CD4-positive, alpha-beta T cell (primary cell): ENCODE measurements at regions not wholly inside any gene's neighbourhood (a gene's known extent, or its start where the extent isn't known, plus 50 kb on each side); places are given as distances from the start of the nearest gene placed in this dataset.

ENCODE experiments used
- ATAC-seq: fragments of 200-7000 bp; cut with Tn5 transposase; one replicate; pipeline ENCODE4 v1.10.0; 2022; ENCODE audit warnings: mild to moderate bottlenecking; ENCODE audit not compliant: poor library complexity
- CTCF ChIA-PET: fragments of 350-600 bp; sonication (Branson Sonifier 250); formaldehyde crosslinking; loops from one replicate; lab custom pipeline; 2021; ENCODE audit warnings: antibody characterized with exemption, inconsistent platforms; lab: Charles Lee
- POLR2A ChIA-PET: fragments of 350-600 bp; sonication (Branson Sonifier 250); formaldehyde crosslinking; loops from one replicate; lab custom pipeline; 2021; ENCODE audit warnings: antibody characterized with exemption, inconsistent platforms; lab: Charles Lee
- DNase-seq, 14 experiments: peaks; one replicate each; pipeline ENCODE4 v3.0.0-alpha.2; 2013 to 2020; ENCODE audit warnings: mixed read lengths in 2 of 14
- H3K27ac ChIP-seq, 2 donors: one replicate each; pipeline versions ENCODE4 v1.5.1 to v1.7.0; 2013; ENCODE audit warnings: low read length in 2 of 2, low read depth in 1 of 2, mild to moderate bottlenecking in 1 of 2
- H3K27me3 ChIP-seq, 2 experiments: 1 replicate in 1 of 2; 2 replicates in 1 of 2; pipeline versions ENCODE4 v1.6.1 to v1.7.0; 2013; ENCODE audit warnings: low read length in 2 of 2, control low read depth in 1 of 2, mild to moderate bottlenecking in 1 of 2, moderate library complexity in 1 of 2; ENCODE audit not compliant: insufficient read depth in 2 of 2, control insufficient read depth in 1 of 2
- H3K36me3 ChIP-seq: one replicate; pipeline ENCODE4 v1.6.1; 2013; ENCODE audit warnings: low read length, control low read depth; ENCODE audit not compliant: insufficient read depth
- H3K4me1 ChIP-seq: one replicate; pipeline ENCODE4 v1.6.1; 2013; ENCODE audit warnings: low read length, control low read depth; ENCODE audit not compliant: insufficient read depth
- H3K4me3 ChIP-seq: one replicate; pipeline ENCODE4 v1.5.1; 2013; ENCODE audit warnings: mild to moderate bottlenecking, low read length, moderate library complexity
- H3K9me3 ChIP-seq, 2 experiments: 1 replicate in 1 of 2; 2 replicates in 1 of 2; pipeline versions ENCODE4 v1.6.1 to v1.7.0; 2013; ENCODE audit warnings: low read length in 2 of 2, mild to moderate bottlenecking in 2 of 2, control low read depth in 1 of 2, moderate library complexity in 1 of 2; ENCODE audit not compliant: control insufficient read depth in 1 of 2, insufficient read depth in 1 of 2
- H3K27ac Mint-ChIP-seq: one replicate; pipeline ENCODE4 v1.8.0; 2020; ENCODE audit warnings: mixed read lengths
- H3K27me3 Mint-ChIP-seq: one replicate; pipeline ENCODE4 v1.8.0; 2021; ENCODE audit warnings: mixed read lengths
- H3K36me3 Mint-ChIP-seq: one replicate; pipeline ENCODE4 v1.8.0; 2021; ENCODE audit warnings: low read depth, mixed read lengths
- H3K4me1 Mint-ChIP-seq: one replicate; pipeline ENCODE4 v1.8.0; 2021; ENCODE audit warnings: low read depth, mixed read lengths
- H3K4me3 Mint-ChIP-seq: one replicate; pipeline ENCODE4 v1.8.0; 2020; ENCODE audit warnings: mild to moderate bottlenecking, mixed read lengths
- H3K9me3 Mint-ChIP-seq: one replicate; pipeline ENCODE4 v1.8.0; 2020; ENCODE audit warnings: mixed read lengths
- intact Hi-C, 2 experiments: fragments of 100-400 bp; cut with DNase I in 1 of 2; cut with micrococcal nuclease in 1 of 2; formaldehyde crosslinking; loops; one replicate each; pipeline versions ENCODE4 v1.15.1 to v1.9.0; 2023 to 2025; cut with DNase I, micrococcal nuclease
- TF ChIP-seq, protein P1 (sequence below): fragments of 200-600 bp; IDR thresholded peaks from one replicate; pipeline ENCODE4 v1.8.0; 2022; ENCODE audit warnings: antibody characterized with exemption, mild to moderate bottlenecking

DNA sequence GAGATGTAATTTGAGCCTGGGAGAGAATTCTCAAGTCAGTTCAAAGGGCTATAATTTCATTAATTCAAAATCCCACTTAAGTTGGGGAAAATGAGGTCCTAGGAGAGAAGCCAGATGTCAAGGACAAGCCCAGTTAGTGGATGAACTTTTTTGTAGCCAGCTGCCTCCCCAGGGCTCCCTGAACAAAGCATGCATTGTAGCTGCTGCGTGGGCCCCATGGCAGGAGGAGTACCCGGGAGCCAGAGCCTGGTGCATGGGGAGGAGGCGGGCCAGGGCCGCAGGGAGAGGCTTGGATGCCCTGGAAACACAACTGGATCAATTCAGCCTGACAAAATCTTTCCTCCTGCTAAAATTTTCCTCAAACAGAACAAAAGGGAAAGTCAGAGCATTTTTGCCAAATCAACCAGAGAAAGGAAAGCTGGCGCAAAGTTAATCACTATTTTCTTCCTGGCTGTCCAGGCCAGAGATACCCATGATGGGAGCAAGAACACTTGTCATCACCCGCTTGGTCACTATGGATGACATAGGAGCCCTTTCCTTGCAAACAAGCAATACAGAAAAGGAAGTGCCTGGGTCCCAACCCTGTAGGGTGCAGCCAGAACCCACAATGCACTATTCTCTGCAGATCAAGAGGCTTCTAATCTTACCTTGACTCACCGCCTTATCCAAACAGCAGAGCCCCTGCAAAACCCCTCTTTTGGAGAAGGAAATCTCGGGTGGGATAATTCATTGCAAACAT lies 248.1 kb upstream of the RAB4A start:
- POLR2A ChIA-PET, result no interaction called here
- H3K36me3 Mint-ChIP-seq, result no peaks in the 10 kb centered on the region
- ATAC-seq (no peak), DNase-seq (no peak)
- Histone ChIP-seq H3K9me3 (no peaks in the 10 kb centered on the region), H3K36me3 (no peaks in the 10 kb centered on the region), H3K27me3 (no peaks in the 10 kb centered on the region), H3K27ac (no peak overlapping the region), H3K4me1 (peaks cover 15% of the 10 kb centered on the region), H3K4me3 (no peak overlapping the region)
- CTCF ChIA-PET, result no interaction called here
- H3K27me3 Mint-ChIP-seq, result no peaks in the 10 kb centered on the region
- H3K9me3 Mint-ChIP-seq, result no peaks in the 10 kb centered on the region
- H3K4me3 Mint-ChIP-seq, result no peak overlapping the region
- intact Hi-C loops, result loop anchor here in 1 of 2 experiments (5.0 kb wide), 1 partner anchor 50 kb away; no protein-coding TSS in a partner anchor
- H3K27ac Mint-ChIP-seq, result no peak overlapping the region
- TF ChIP-seq, protein P1, sequence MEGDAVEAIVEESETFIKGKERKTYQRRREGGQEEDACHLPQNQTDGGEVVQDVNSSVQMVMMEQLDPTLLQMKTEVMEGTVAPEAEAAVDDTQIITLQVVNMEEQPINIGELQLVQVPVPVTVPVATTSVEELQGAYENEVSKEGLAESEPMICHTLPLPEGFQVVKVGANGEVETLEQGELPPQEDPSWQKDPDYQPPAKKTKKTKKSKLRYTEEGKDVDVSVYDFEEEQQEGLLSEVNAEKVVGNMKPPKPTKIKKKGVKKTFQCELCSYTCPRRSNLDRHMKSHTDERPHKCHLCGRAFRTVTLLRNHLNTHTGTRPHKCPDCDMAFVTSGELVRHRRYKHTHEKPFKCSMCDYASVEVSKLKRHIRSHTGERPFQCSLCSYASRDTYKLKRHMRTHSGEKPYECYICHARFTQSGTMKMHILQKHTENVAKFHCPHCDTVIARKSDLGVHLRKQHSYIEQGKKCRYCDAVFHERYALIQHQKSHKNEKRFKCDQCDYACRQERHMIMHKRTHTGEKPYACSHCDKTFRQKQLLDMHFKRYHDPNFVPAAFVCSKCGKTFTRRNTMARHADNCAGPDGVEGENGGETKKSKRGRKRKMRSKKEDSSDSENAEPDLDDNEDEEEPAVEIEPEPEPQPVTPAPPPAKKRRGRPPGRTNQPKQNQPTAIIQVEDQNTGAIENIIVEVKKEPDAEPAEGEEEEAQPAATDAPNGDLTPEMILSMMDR, result no peak
- H3K4me1 Mint-ChIP-seq, result peaks cover 16% of the 10 kb centered on the region

DNA sequence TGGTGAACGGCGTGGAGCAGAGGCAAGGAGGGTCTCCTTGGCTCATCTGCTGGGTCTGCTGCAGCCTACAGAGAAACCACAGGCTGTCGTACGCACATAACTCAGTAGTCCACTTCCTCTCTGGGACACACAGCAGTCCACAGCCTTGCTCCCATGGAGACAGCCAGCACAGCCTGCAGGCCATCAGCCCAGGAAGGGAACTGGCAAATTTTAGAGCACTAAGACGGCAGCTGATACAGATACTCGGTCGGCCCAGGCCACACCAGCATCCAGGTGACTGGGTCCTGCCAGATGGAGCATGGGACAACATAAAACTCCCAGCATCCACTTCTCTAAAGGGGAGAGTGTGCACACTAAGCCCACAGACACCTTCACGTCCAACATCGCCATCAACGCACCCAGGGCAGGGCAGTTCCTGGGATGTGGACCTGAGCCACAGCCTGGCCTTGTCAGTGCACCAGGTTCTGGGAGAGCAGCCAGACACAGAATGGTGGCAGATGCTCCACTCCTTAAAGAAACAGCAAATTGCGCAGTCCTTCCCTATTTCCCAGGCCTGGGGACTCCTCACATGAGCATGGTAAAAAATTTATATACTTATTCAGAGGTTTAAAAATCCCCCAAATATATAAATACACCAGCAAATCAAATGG lies 247.1 kb upstream of the RAB4A start:
- POLR2A ChIA-PET, result interaction anchor here (0.8 kb wide), 1 partner anchor 33 kb away, joined by 3 read pairs; no protein-coding TSS in a partner anchor
- Mint-ChIP-seq H3K27ac (no peak overlapping the region), H3K27me3 (no peaks in the 10 kb centered on the region), H3K4me1 (peaks cover 18% of the 10 kb centered on the region), H3K4me3 (no peak overlapping the region), H3K9me3 (no peaks in the 10 kb centered on the region), H3K36me3 (no peaks in the 10 kb centered on the region)
- Histone ChIP-seq H3K4me3 (no peak overlapping the region), H3K27me3 (no peaks in the 10 kb centered on the region), H3K36me3 (no peaks in the 10 kb centered on the region), H3K27ac (no peak overlapping the region), H3K9me3 (no peaks in the 10 kb centered on the region), H3K4me1 (peaks cover 23% of the 10 kb centered on the region)
- CTCF ChIA-PET, result no interaction called here
- intact Hi-C loops, result loop anchor here in 1 of 2 experiments (5.0 kb wide), 1 partner anchor 49 kb away; no protein-coding TSS in a partner anchor
- TF ChIP-seq, protein P1, result no peak
- no peak for ATAC-seq
- peak in 2 of 14 experiments; percentile 19 to 33 for DNase-seq

DNA sequence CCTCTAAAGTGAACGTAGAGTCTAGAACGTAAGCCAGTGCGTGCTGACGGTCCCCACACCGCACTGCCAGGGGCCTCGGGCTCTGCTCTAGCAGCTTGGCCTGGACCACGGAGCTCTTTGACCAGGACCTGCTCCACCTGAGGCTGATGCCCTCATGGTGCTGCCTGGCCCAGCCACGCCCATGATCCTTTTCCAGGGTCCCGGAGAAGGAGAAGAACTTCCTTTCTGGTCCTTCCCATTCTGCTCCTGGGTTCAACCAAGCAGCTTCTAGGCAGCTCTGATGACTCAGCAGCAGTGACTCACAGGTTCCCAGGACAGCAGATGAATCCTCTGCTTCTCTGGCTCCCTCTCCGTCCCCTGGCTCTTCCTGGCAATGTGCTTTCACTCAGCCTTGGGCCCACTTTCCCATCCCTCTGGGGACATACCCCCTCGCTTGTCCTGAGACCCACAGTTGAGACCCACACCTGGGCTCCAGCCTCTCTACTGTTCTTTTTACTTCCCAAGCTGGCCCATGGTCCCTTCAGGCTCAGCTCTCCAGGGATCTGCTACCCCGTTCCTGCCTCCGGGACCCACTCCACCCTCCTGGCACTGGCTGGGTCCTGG lies 246.3 kb upstream of the RAB4A start:
- Mint-ChIP-seq H3K4me3 (no peak overlapping the region), H3K9me3 (no peaks in the 10 kb centered on the region), H3K4me1 (peaks cover 18% of the 10 kb centered on the region), H3K27me3 (no peaks in the 10 kb centered on the region), H3K27ac (no peak overlapping the region), H3K36me3 (no peaks in the 10 kb centered on the region)
- Histone ChIP-seq H3K27ac (no peak overlapping the region), H3K27me3 (no peaks in the 10 kb centered on the region), H3K4me1 (peaks cover 26% of the 10 kb centered on the region), H3K4me3 (no peak overlapping the region), H3K9me3 (no peaks in the 10 kb centered on the region), H3K36me3 (no peaks in the 10 kb centered on the region)
- intact Hi-C loops, result loop anchor here in 1 of 2 experiments (5.0 kb wide), 1 partner anchor 48 kb away; no protein-coding TSS in a partner anchor
- ChIA-PET POLR2A (interaction anchor here (0.8 kb wide), 1 partner anchor 32 kb away, joined by 3 read pairs; no protein-coding TSS in a partner anchor), CTCF (no interaction called here)
- TF ChIP-seq, protein P1, result no peak
- ATAC-seq (no peak), DNase-seq (peak in 2 of 14 experiments; percentile 57 to 67)
